ENCODE measurements at regions not wholly inside any gene's neighbourhood (a gene's known extent, or its start where the extent isn't known, plus 50 kb on each side); places are given as distances from the start of the nearest gene placed in this dataset.

DNA sequence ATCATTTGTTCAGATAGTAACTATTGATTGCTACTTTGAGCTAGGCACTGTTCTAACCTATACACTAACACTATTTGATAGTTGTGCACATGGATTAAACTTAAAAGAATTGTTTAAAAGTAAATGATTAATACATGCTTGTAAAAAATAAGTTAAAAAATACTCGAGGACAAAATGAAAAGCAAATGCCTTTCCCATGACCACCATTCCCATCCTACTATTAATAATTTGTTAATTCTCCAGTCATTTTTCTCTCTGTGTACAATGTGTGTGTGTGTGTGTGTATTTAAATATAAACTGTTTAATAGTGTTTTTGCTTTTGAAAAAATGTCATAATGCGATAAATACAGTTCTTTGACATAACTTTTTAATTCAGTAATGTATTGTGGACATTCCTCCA, 78.7 kb upstream of the KCNMB2 start:
- no peaks in the 10 kb centered on the region for H3K9me3 ChIP-seq (replicated peaks)
- no peaks in the 10 kb centered on the region for H3K27me3 ChIP-seq
- no peak overlapping the region for H3K4me3 ChIP-seq
- no peaks in the 10 kb centered on the region for H3K36me3 ChIP-seq
- DNase-seq: no peak
- no peaks in the 10 kb centered on the region for H3K4me1 ChIP-seq
- no peak overlapping the region for H3K27ac ChIP-seq

GRCh38 chr3:178458313-178459037, 77.8 kb upstream of the KCNMB2 start:
- Histone ChIP-seq H3K4me1 (no peaks in the 10 kb centered on the region), H3K27me3 (no peaks in the 10 kb centered on the region), H3K27ac (no peak overlapping the region), H3K9me3 (replicated peaks) (no peaks in the 10 kb centered on the region), H3K36me3 (no peaks in the 10 kb centered on the region), H3K4me3 (no peak overlapping the region)
- DNase-seq: no peak

- no peaks in the 10 kb centered on the region for H3K9me3 ChIP-seq (replicated peaks)
- no peaks in the 10 kb centered on the region for H3K4me1 ChIP-seq
- no peak overlapping the region for H3K27ac ChIP-seq
Measured at GRCh38 chr3:178459038-178459410, 77.2 kb upstream of the KCNMB2 start.

DNA sequence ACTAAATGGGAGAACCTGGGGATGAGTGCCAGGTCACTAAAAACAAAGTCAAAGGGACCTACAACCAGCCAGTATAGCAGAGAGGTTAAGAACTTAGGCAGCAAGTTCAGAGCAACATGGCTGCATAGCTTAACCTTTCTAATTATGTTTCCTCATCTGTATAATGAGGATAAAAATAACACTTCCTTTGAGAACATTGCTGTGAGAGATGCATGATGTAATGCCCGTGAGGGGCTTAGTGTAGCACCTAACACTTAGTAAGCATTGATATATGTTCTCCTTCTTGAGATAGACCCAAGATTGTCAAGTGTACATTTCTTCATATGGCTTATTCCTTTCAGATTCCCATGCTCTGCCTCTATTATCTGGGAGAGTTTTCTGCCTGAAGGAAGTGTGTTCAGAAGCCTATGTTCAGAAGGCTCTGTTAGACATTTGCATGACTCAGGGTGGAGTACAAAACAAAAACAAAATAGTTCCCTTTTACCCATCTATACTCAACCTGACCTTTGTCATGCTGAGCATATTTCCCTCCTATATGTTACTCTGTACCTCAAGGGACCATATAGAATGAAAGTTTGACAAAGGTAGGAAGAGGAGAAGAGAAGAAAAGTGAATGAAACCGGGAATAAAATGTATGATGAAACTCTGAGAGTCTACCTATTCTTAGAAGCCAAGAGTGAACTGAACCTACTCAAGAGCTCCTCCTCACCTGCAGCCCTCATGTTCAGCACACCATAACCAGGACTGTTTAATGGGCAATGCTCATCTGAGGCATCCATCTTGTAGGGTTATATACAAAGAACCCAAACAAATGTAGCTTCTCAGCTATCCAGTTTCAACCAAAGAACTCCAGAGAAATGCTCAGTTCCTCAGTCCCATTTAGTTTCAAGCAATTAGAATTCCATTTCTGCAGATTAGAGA, 70.7 kb upstream of the KCNMB2 start:
- Histone ChIP-seq H3K4me1 (no peaks in the 10 kb centered on the region), H3K4me3 (no peak overlapping the region), H3K27me3 (no peaks in the 10 kb centered on the region), H3K36me3 (no peaks in the 10 kb centered on the region), H3K27ac (no peak overlapping the region), H3K9me3 (replicated peaks) (no peaks in the 10 kb centered on the region)
- DNase-seq: no peak

More at GRCh38 chr3:178459038-178459410, 77.2 kb upstream of the KCNMB2 start:
- H3K4me3 ChIP-seq: no peak overlapping the region
- H3K27me3 ChIP-seq: no peaks in the 10 kb centered on the region
- H3K36me3 ChIP-seq: no peaks in the 10 kb centered on the region
- no peak for DNase-seq

GRCh38 chr3:178472941-178473340, 63.3 kb upstream of the KCNMB2 start:
- Histone ChIP-seq H3K27me3 (no peaks in the 10 kb centered on the region), H3K4me3 (no peak overlapping the region), H3K4me1 (no peaks in the 10 kb centered on the region), H3K9me3 (replicated peaks) (no peaks in the 10 kb centered on the region), H3K27ac (no peak overlapping the region), H3K36me3 (no peaks in the 10 kb centered on the region)
- DNase-seq: no peak

- no peak for DNase-seq
- H3K27me3 ChIP-seq: no peaks in the 10 kb centered on the region
Measured at GRCh38 chr3:178474526-178474925, 61.7 kb upstream of the KCNMB2 start.

DNA sequence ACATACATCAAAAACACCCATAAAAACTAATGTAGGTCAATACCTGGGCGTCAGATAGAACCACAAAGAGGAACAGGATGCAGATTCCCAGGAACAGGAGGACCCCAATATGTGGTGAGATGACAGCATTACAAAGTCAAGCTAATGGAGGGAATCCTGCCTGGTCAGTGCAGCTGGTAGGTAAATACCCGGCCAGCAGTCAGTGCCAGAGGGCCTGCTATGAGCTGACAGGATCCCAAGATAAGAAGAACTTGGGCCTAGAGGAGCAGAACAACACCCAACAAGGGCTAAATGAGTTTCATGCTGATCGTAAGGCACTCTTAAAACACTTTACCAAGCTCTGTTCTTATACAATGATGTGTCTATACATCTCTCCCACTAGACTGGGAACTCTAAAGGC, 61.2 kb upstream of the KCNMB2 start:
- H3K36me3 ChIP-seq: no peaks in the 10 kb centered on the region

More at GRCh38 chr3:178474526-178474925, 61.7 kb upstream of the KCNMB2 start:
- H3K4me1 ChIP-seq: no peaks in the 10 kb centered on the region
- no peaks in the 10 kb centered on the region for H3K36me3 ChIP-seq
- no peak overlapping the region for H3K27ac ChIP-seq
- no peaks in the 10 kb centered on the region for H3K9me3 ChIP-seq (replicated peaks)
- no peak overlapping the region for H3K4me3 ChIP-seq

GRCh38 chr3:178476886-178477285, 59.4 kb upstream of the KCNMB2 start:
- DNase-seq: no peak
- no peaks in the 10 kb centered on the region for H3K27me3 ChIP-seq
- no peak overlapping the region for H3K4me3 ChIP-seq
- H3K4me1 ChIP-seq: no peaks in the 10 kb centered on the region
- no peaks in the 10 kb centered on the region for H3K36me3 ChIP-seq
- H3K9me3 ChIP-seq (replicated peaks): no peaks in the 10 kb centered on the region
- no peak overlapping the region for H3K27ac ChIP-seq

More for the DNA sequence above, 61.2 kb upstream of the KCNMB2 start:
- DNase-seq: no peak
- H3K27me3 ChIP-seq: no peaks in the 10 kb centered on the region
- no peaks in the 10 kb centered on the region for H3K9me3 ChIP-seq (replicated peaks)
- H3K27ac ChIP-seq: no peak overlapping the region
- no peak overlapping the region for H3K4me3 ChIP-seq
- no peaks in the 10 kb centered on the region for H3K4me1 ChIP-seq

GRCh38 chr3:178479446-178479845, 56.8 kb upstream of the KCNMB2 start:
- Histone ChIP-seq H3K36me3 (no peaks in the 10 kb centered on the region), H3K9me3 (replicated peaks) (no peaks in the 10 kb centered on the region), H3K4me1 (no peaks in the 10 kb centered on the region), H3K27ac (no peak overlapping the region), H3K27me3 (no peaks in the 10 kb centered on the region), H3K4me3 (no peak overlapping the region)
- DNase-seq: no peak

GRCh38 chr3:178479860-178480259, 56.4 kb upstream of the KCNMB2 start:
- Histone ChIP-seq H3K36me3 (no peaks in the 10 kb centered on the region), H3K27ac (no peak overlapping the region), H3K4me3 (no peak overlapping the region), H3K27me3 (no peaks in the 10 kb centered on the region), H3K4me1 (no peaks in the 10 kb centered on the region), H3K9me3 (replicated peaks) (no peaks in the 10 kb centered on the region)
- no peak for DNase-seq

GRCh38 chr3:178480274-178480673, 56.0 kb upstream of the KCNMB2 start:
- no peaks in the 10 kb centered on the region for H3K4me1 ChIP-seq
- no peaks in the 10 kb centered on the region for H3K27me3 ChIP-seq
- no peaks in the 10 kb centered on the region for H3K36me3 ChIP-seq
- no peak overlapping the region for H3K27ac ChIP-seq
- H3K4me3 ChIP-seq: no peak overlapping the region
- H3K9me3 ChIP-seq (replicated peaks): no peaks in the 10 kb centered on the region
- no peak for DNase-seq

DNA sequence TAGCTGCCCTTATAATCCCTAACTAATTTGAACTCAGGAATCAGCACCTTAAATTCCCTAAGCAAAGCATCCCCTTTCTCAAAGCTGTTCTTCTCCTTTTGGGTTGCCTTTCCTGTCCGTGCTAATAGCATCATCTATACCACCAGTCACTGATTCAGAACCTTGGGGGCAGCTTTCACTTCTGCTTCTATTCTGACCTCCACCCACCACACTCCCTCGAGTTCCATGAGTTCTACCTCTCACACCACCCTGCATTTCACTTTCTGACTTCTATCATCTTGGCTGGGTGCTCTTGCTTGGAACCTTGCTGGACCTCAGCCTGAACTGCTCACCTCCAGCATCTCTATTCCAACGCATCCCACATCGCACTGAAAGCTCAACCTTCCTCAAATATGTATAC, 55.4 kb upstream of the KCNMB2 start:
- H3K4me3 ChIP-seq: no peak overlapping the region
- DNase-seq: no peak

DNA sequence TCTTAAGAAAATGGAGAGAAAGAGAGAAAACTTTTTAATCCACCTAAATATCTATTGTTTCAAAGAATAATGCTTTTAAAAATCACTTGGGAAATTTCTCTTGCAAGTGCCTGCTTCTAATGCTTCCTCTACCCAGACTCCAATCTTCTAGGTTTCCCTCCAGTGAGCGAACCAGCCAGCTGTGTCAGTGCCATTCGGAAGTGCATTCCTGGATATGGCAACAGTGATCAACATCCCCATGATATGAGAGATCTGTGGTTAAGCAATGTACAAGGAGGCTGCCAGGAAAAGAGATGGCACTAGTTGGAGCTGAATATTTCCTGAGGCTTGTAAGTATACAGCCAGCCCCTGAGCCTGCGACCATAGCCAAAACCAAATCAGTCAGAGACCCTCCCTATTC, 53.3 kb upstream of the KCNMB2 start:
- no peaks in the 10 kb centered on the region for H3K9me3 ChIP-seq (replicated peaks)
- no peak for DNase-seq
- H3K36me3 ChIP-seq: no peaks in the 10 kb centered on the region
- H3K4me3 ChIP-seq: no peak overlapping the region
- H3K27me3 ChIP-seq: no peaks in the 10 kb centered on the region
- no peak overlapping the region for H3K27ac ChIP-seq
- H3K4me1 ChIP-seq: no peaks in the 10 kb centered on the region

More for the DNA sequence above, 55.4 kb upstream of the KCNMB2 start:
- H3K27me3 ChIP-seq: no peaks in the 10 kb centered on the region
- no peaks in the 10 kb centered on the region for H3K36me3 ChIP-seq
- no peak overlapping the region for H3K27ac ChIP-seq
- H3K4me1 ChIP-seq: no peaks in the 10 kb centered on the region
- no peaks in the 10 kb centered on the region for H3K9me3 ChIP-seq (replicated peaks)

- Histone ChIP-seq H3K4me1 (no peaks in the 10 kb centered on the region), H3K27ac (no peak overlapping the region), H3K4me3 (no peak overlapping the region), H3K9me3 (replicated peaks) (no peaks in the 10 kb centered on the region), H3K36me3 (no peaks in the 10 kb centered on the region), H3K27me3 (no peaks in the 10 kb centered on the region)
- no peak for DNase-seq
Measured at GRCh38 chr3:178483704-178484103, 52.5 kb upstream of the KCNMB2 start.

- no peaks in the 10 kb centered on the region for H3K27me3 ChIP-seq
- no peak for DNase-seq
- no peak overlapping the region for H3K27ac ChIP-seq
- no peak overlapping the region for H3K4me3 ChIP-seq
- no peaks in the 10 kb centered on the region for H3K36me3 ChIP-seq
- no peaks in the 10 kb centered on the region for H3K9me3 ChIP-seq (replicated peaks)
- no peaks in the 10 kb centered on the region for H3K4me1 ChIP-seq
Measured at GRCh38 chr3:178485756-178486155, 50.5 kb upstream of the KCNMB2 start.
